Loucy (cell line): ENCODE measurements at regions not wholly inside any gene's neighbourhood (a gene's known extent, or its start where the extent isn't known, plus 50 kb on each side); places are given as distances from the start of the nearest gene placed in this dataset.
A peak's percentile ranks its signal among the peaks of the same experiment; 100 is the strongest.
"Not testable (repeated sequence)": the region's sequence is repeated elsewhere in the genome, so short reads cannot be mapped to it uniquely, and the experiment has no call there.

Experiments used
- H2AFZ ChIP-seq: fragments of 200-600 bp; sonication (generic); 2 replicates; pipeline ENCODE4 v1.6.0; 2016; ENCODE audit warnings: antibody characterized with exemption, mild to moderate bottlenecking, low read length, moderate library complexity
- H3F3A ChIP-seq: fragments of 200-600 bp; 2 replicates; pipeline ENCODE4 v1.6.0; 2016; ENCODE audit warnings: antibody characterized with exemption, low read depth, mild to moderate bottlenecking
- H3K27me3 ChIP-seq: fragments of 200-600 bp; sonication (generic); 2 replicates; pipeline ENCODE4 v1.6.1; 2014; ENCODE audit warnings: low read length, mild to moderate bottlenecking; ENCODE audit not compliant: insufficient read depth, poor library complexity, severe bottlenecking
- H3K36me3 ChIP-seq: fragments of 200-600 bp; sonication (generic); 2 replicates; pipeline ENCODE4 v1.6.1; 2016; ENCODE audit warnings: low read length; ENCODE audit not compliant: insufficient read depth
- H3K4me1 ChIP-seq: fragments of 200-600 bp; sonication (generic); 2 replicates; pipeline ENCODE4 v1.5.1; 2014; ENCODE audit warnings: low read length, mild to moderate bottlenecking; ENCODE audit not compliant: insufficient read depth, poor library complexity, severe bottlenecking
- H3K4me2 ChIP-seq: fragments of 200-600 bp; sonication (generic); 2 replicates; pipeline ENCODE4 v1.6.0; 2014; ENCODE audit warnings: antibody characterized with exemption, low read length, low read depth, mild to moderate bottlenecking; ENCODE audit not compliant: poor library complexity, severe bottlenecking
- H3K4me3 ChIP-seq: fragments of 200-600 bp; sonication (generic); 2 replicates; pipeline ENCODE4 v1.5.1; 2014; ENCODE audit warnings: low read length, mild to moderate bottlenecking, mixed read lengths; ENCODE audit not compliant: poor library complexity, severe bottlenecking
- H3K79me2 ChIP-seq: fragments of 200-600 bp; sonication (generic); 2 replicates; pipeline ENCODE4 v1.6.1; 2014; ENCODE audit warnings: low read length; ENCODE audit not compliant: insufficient read depth
- H3K9ac ChIP-seq: fragments of 200-600 bp; sonication (generic); 2 replicates; pipeline ENCODE4 v1.6.0; 2014; ENCODE audit warnings: mild to moderate bottlenecking, low read depth, low read length, moderate library complexity; ENCODE audit not compliant: poor library complexity, severe bottlenecking
- H3K9me2 ChIP-seq: fragments of 200-600 bp; sonication (generic); replicated peaks from 2 replicates; pipeline ENCODE4 v1.6.1; 2016; ENCODE audit warnings: low read depth, low read length, mixed read lengths
- H3K9me3 ChIP-seq: fragments of 200-600 bp; sonication (generic); 2 replicates; pipeline ENCODE4 v1.6.1; 2014; ENCODE audit warnings: mild to moderate bottlenecking, antibody characterized with exemption, low read length, low read depth; ENCODE audit not compliant: insufficient read depth
- H4K20me1 ChIP-seq: fragments of 200-600 bp; sonication (generic); 2 replicates; pipeline ENCODE4 v1.6.0; 2014; ENCODE audit warnings: antibody characterized with exemption, low read length, mild to moderate bottlenecking; ENCODE audit not compliant: insufficient read depth, poor library complexity, severe bottlenecking
- CTCF ChIP-seq: fragments of 200-600 bp; sonication (generic); conservative IDR thresholded peaks from 2 replicates; pipeline ENCODE4 v1.5.1; 2014; ENCODE audit warnings: mild to moderate bottlenecking, antibody characterized with exemption, low read length
- EZH2phosphoT487 ChIP-seq: fragments of 200-600 bp; IDR thresholded peaks from 2 replicates; pipeline ENCODE4 v1.6.1; 2018; ENCODE audit warnings: antibody characterized with exemption, mild to moderate bottlenecking, moderate library complexity, borderline replicate concordance

- no peak overlapping the region for H3K4me3 ChIP-seq
- no peaks in the 10 kb centered on the region for H3K27me3 ChIP-seq
- H3K4me1 ChIP-seq: peaks cover 7% of the 10 kb centered on the region
- no peaks in the 10 kb centered on the region for H3K79me2 ChIP-seq
- H3K9me3 ChIP-seq: no peaks in the 10 kb centered on the region
- no peak overlapping the region for H3K4me2 ChIP-seq
- H3K36me3 ChIP-seq: no peaks in the 10 kb centered on the region
- H3K9me2 ChIP-seq: no peaks in the 10 kb centered on the region
- no peak for TF ChIP-seq EZH2phosphoT487
- TF ChIP-seq CTCF: no peak
- H2AFZ ChIP-seq: no peak overlapping the region; the same call in 1 of the 2 replicates
- H4K20me1 ChIP-seq: no peaks in the 10 kb centered on the region
- no peak overlapping the region for H3K9ac ChIP-seq
- H3F3A ChIP-seq: no peaks in the 10 kb centered on the region
These were observed 134.9 kb upstream of the SPRED1 start for GRCh38 chr15:38117781-38118180.

- H4K20me1 ChIP-seq, H3K36me3 ChIP-seq, H3K79me2 ChIP-seq, H3F3A ChIP-seq, H3K9ac ChIP-seq, H3K4me3 ChIP-seq, H3K4me2 ChIP-seq, H3K9me3 ChIP-seq, H3K9me2 ChIP-seq, H3K27me3 ChIP-seq, H3K4me1 ChIP-seq: not testable (repeated sequence)
- H2AFZ ChIP-seq: peak overlapping the region; percentile 55; the same call in 1 of the 2 replicates
These were observed 132.8 kb upstream of the SPRED1 start for GRCh38 chr15:38119865-38120264.

- Histone ChIP-seq H3K36me3 (no peaks in the 10 kb centered on the region), H3K79me2 (no peaks in the 10 kb centered on the region), H2AFZ (no peak overlapping the region), H3K27me3 (no peaks in the 10 kb centered on the region), H3K4me1 (no peaks in the 10 kb centered on the region), H4K20me1 (no peaks in the 10 kb centered on the region), H3K9me2 (no peaks in the 10 kb centered on the region), H3K9me3 (no peaks in the 10 kb centered on the region), H3K9ac (no peak overlapping the region), H3K4me3 (no peak overlapping the region), H3F3A (no peaks in the 10 kb centered on the region), H3K4me2 (no peak overlapping the region)
- TF ChIP-seq EZH2phosphoT487 (no peak), CTCF (no peak)
These were observed 125.3 kb upstream of the SPRED1 start for GRCh38 chr15:38127306-38127771.

- H3K9me3 ChIP-seq: no peaks in the 10 kb centered on the region
- H4K20me1 ChIP-seq: no peaks in the 10 kb centered on the region
- TF ChIP-seq EZH2phosphoT487 (no peak), CTCF (no peak)
- no peaks in the 10 kb centered on the region for H3K27me3 ChIP-seq
- no peak overlapping the region for H3K9ac ChIP-seq
- no peaks in the 10 kb centered on the region for H3F3A ChIP-seq
- H2AFZ ChIP-seq: no peak overlapping the region
- no peaks in the 10 kb centered on the region for H3K9me2 ChIP-seq
- no peaks in the 10 kb centered on the region for H3K79me2 ChIP-seq
- no peak overlapping the region for H3K4me2 ChIP-seq
- H3K4me3 ChIP-seq: no peak overlapping the region
- no peaks in the 10 kb centered on the region for H3K36me3 ChIP-seq
- H3K4me1 ChIP-seq: no peaks in the 10 kb centered on the region
These were observed 124.3 kb upstream of the SPRED1 start for GRCh38 chr15:38128341-38128781.
